Right lobe of liver (tissue), 6 donors: ENCODE measurements at regions not wholly inside any gene's neighbourhood (a gene's known extent, or its start where the extent isn't known, plus 50 kb on each side); places are given as distances from the start of the nearest gene placed in this dataset.

ENCODE experiments used
- ATAC-seq, 4 donors: fragments of 200-7000 bp; cut with Tn5 transposase; one replicate each; pipeline ENCODE4 v1.9.1; 2020; ENCODE audit warnings: mild to moderate bottlenecking in 4 of 4, moderate library complexity in 4 of 4
- DNase-seq, 3 donors: peaks; one replicate each; pipeline ENCODE4 v3.0.0-alpha.2; 2020
- H3K27ac ChIP-seq, 3 donors: fragments of 200-600 bp; one replicate each; pipeline ENCODE4 v1.8.0; 2022
- H3K27me3 ChIP-seq, 2 donors: fragments of 200-600 bp; one replicate each; pipeline ENCODE4 v1.8.0; 2022
- H3K36me3 ChIP-seq, 4 donors: fragments of 200-600 bp; sonication (generic) in 1 of 4; one replicate each; pipeline versions ENCODE4 v1.5.1 to v1.8.0; 2017 to 2022; ENCODE audit warnings: control low read depth in 1 of 4
- H3K4me1 ChIP-seq, 4 donors: fragments of 200-600 bp; sonication (generic) in 1 of 4; one replicate each; pipeline versions ENCODE4 v1.5.1 to v1.8.0; 2017 to 2022; ENCODE audit warnings: control low read depth in 1 of 4
- H3K4me3 ChIP-seq, 3 donors: fragments of 200-600 bp; one replicate each; pipeline ENCODE4 v1.8.0; 2022
- H3K9me3 ChIP-seq, 4 donors: fragments of 200-600 bp; sonication (generic) in 1 of 4; one replicate each; pipeline versions ENCODE4 v1.5.1 to v1.8.0; 2017 to 2022; ENCODE audit warnings: control low read depth in 1 of 4
- POLR2A ChIP-seq: fragments of 450-650 bp; IDR thresholded peaks from one replicate; pipeline ENCODE4 v1.6.1; 2017; ENCODE audit warnings: antibody characterized with exemption, mild to moderate bottlenecking
- WGBS: methylation state at CpG from one replicate; pipeline ENCODE4 v1.1.6; 2018; ENCODE audit warnings: low coverage, low lambda C conversion rate; ENCODE audit not compliant: insufficient coverage; ENCODE audit errors: missing lambda C conversion rate; 5-methylcytosine and 5-hydroxymethylcytosine counted together
- intact Hi-C, 2 donors: fragments of 100-400 bp; cut with DNase I; formaldehyde crosslinking; loops; one replicate each; pipeline versions ENCODE4 v1.11.2 to v1.14.1; 2022
- TF ChIP-seq, protein P1 (sequence below), 4 donors: fragments of 200-600 bp in 3 of 4; fragments of 450-650 bp in 1 of 4; IDR thresholded peaks; one replicate each; pipeline versions ENCODE4 v1.5.1 to v1.8.0; 2016 to 2022; ENCODE audit warnings: antibody characterized with exemption in 4 of 4, mild to moderate bottlenecking in 2 of 4
- donor health status: DM: no; HTN: yes; CAD: no.
- donor health status: DM: no; HTN: no; CAD: no.
- donor health status: DM: no; HTN: no; CAD: no.
- donor health status: DM: no; HTN: yes; CAD: no.
- donor health status: DM: no; HTN: yes; CAD: no.

DNA sequence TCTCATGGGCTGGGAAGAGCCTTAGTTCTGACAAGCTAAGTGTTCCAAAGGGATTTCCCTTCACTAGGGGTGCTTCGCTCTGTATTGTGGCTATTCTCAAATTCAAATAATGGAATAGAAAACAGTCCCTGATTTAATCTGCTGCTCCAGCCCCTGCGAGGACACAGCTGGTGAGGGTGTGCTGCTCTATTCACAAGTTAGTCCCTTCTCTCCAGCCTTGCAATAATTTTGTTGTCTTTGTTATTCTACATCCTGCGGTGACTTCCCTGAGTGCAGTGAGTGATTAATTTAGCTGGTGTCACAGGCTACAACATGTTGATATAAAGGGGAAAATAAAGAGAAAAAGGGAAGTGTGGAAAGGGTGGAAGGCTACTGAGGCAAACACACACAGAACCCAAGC, 180.5 kb upstream of the VEPH1 start:
- Histone ChIP-seq H3K9me3 (no peaks in the 10 kb centered on the region), H3K4me3 (no peak overlapping the region), H3K27me3 (no peaks in the 10 kb centered on the region), H3K4me1 (no peaks in the 10 kb centered on the region), H3K27ac (no peak overlapping the region), H3K36me3 (no peaks in the 10 kb centered on the region)
- WGBS = 55% methylated on average over 3 of the region's 3 CpGs
- TF ChIP-seq, protein P1, sequence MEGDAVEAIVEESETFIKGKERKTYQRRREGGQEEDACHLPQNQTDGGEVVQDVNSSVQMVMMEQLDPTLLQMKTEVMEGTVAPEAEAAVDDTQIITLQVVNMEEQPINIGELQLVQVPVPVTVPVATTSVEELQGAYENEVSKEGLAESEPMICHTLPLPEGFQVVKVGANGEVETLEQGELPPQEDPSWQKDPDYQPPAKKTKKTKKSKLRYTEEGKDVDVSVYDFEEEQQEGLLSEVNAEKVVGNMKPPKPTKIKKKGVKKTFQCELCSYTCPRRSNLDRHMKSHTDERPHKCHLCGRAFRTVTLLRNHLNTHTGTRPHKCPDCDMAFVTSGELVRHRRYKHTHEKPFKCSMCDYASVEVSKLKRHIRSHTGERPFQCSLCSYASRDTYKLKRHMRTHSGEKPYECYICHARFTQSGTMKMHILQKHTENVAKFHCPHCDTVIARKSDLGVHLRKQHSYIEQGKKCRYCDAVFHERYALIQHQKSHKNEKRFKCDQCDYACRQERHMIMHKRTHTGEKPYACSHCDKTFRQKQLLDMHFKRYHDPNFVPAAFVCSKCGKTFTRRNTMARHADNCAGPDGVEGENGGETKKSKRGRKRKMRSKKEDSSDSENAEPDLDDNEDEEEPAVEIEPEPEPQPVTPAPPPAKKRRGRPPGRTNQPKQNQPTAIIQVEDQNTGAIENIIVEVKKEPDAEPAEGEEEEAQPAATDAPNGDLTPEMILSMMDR (IDR thresholded peaks at IDR 0.05) = no peak
- TF ChIP-seq POLR2A = no peak
- no peak for ATAC-seq
- intact Hi-C loops = no loop called here
- DNase-seq = no peak

DNA sequence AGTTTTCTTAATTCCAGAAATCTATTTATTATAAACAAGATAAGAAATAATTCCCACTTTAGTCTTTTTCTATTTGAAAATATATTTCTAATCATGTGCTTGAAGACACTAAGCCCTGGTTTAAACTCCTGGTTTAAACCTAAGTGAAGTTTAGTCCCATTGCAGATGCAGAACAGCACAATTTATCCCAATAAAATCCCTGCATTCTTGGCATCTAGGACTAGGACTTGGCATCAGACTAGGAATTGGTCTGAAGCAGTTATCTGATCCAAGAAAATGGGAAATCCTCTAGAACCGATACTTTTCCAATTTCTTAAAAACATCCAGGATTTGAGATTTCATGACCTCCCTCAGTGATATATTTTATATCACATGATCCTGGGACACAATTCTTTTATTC, 168.8 kb upstream of the VEPH1 start:
- Histone ChIP-seq H3K36me3 (no peaks in the 10 kb centered on the region), H3K4me1 (no peaks in the 10 kb centered on the region), H3K4me3 (no peak overlapping the region), H3K27ac (no peak overlapping the region), H3K9me3 (no peaks in the 10 kb centered on the region), H3K27me3 (no peaks in the 10 kb centered on the region)
- ATAC-seq = no peak
- TF ChIP-seq POLR2A = no peak
- TF ChIP-seq, protein P1 (IDR thresholded peaks at IDR 0.05) = no peak
- WGBS = 64% methylated on average over 1 of the region's 1 CpG
- intact Hi-C loops = no loop called here
- DNase-seq = no peak

- WGBS = 13% methylated on average over 3 of the region's 3 CpGs
- H3K36me3 ChIP-seq = no peaks in the 10 kb centered on the region
- DNase-seq (no peak), ATAC-seq (no peak)
- no peak for TF ChIP-seq POLR2A
- TF ChIP-seq, protein P1 (IDR thresholded peaks at IDR 0.05) = no peak
- no peak overlapping the region for H3K27ac ChIP-seq
- no peak overlapping the region for H3K4me3 ChIP-seq
- no peaks in the 10 kb centered on the region for H3K4me1 ChIP-seq
- H3K27me3 ChIP-seq = no peaks in the 10 kb centered on the region
- intact Hi-C loops = no loop called here
- no peaks in the 10 kb centered on the region for H3K9me3 ChIP-seq
Measured at GRCh38 chr3:157671656-157672055, 168.4 kb upstream of the VEPH1 start.

- Histone ChIP-seq H3K4me1 (no peaks in the 10 kb centered on the region), H3K27me3 (no peaks in the 10 kb centered on the region), H3K4me3 (no peak overlapping the region), H3K9me3 (no peaks in the 10 kb centered on the region), H3K27ac (no peak overlapping the region), H3K36me3 (no peaks in the 10 kb centered on the region)
- TF ChIP-seq, protein P1 (IDR thresholded peaks at IDR 0.05) = no peak
- TF ChIP-seq POLR2A = no peak
- intact Hi-C loops = no loop called here
- ATAC-seq = no peak
- DNase-seq = no peak
- 33% methylated on average over 1 of the region's 1 CpG for WGBS
Measured at GRCh38 chr3:157669416-157669815, 166.2 kb upstream of the VEPH1 start.

- Histone ChIP-seq H3K9me3 (no peaks in the 10 kb centered on the region), H3K36me3 (no peaks in the 10 kb centered on the region), H3K4me1 (no peaks in the 10 kb centered on the region), H3K4me3 (no peak overlapping the region), H3K27me3 (no peaks in the 10 kb centered on the region), H3K27ac (no peak overlapping the region)
- TF ChIP-seq, protein P1 (IDR thresholded peaks at IDR 0.05) = no peak
- TF ChIP-seq POLR2A = no peak
- WGBS = 11% methylated on average over 2 of the region's 2 CpGs
- DNase-seq = no peak
- intact Hi-C loops = no loop called here
- ATAC-seq = no peak
Measured at GRCh38 chr3:157667493-157667892, 164.3 kb upstream of the VEPH1 start.
